HCT116 (cell line): ENCODE measurements at regions not wholly inside any gene's neighbourhood (a gene's known extent, or its start where the extent isn't known, plus 50 kb on each side); places are given as distances from the start of the nearest gene placed in this dataset.

ENCODE experiments used
- ATAC-seq: fragments of 200-7000 bp; cut with Tn5 transposase; 2 replicates; pipeline ENCODE4 v1.9.1; 2020; ENCODE audit warnings: mild to moderate bottlenecking, moderate library complexity
- BruUV-seq: library from RNA; stranded (reverse); fragments of 400-500 nt; replicated peaks from 2 replicates; lab custom pipeline; 2021; lab: Mats Ljungman, UMichigan
- CTCF ChIA-PET: fragments of 300-600 bp; sonication (Branson Sonifier 250); formaldehyde crosslinking; loops from one replicate; lab custom pipeline; 2021; ENCODE audit warnings: antibody characterized with exemption; lab: Charles Lee
- POLR2A ChIA-PET: fragments of 300-600, 350-600 bp; sonication (Branson Sonifier 250); formaldehyde crosslinking; loops from one replicate; lab custom pipeline; 2021; ENCODE audit warnings: antibody characterized with exemption; lab: Charles Lee
- RAD21 ChIA-PET, 2 experiments: fragments of 300-600 bp; sonication (Branson Sonifier 250); formaldehyde crosslinking; loops; one replicate each; lab custom pipeline; 2023; ENCODE audit warnings: low total read pairs in 2 of 2; ENCODE audit not compliant: uncharacterized antibody in 2 of 2, unreplicated experiment in 2 of 2, low non-redundant PET in 1 of 2; lab: Charles Lee
- DNase-seq: peaks from one replicate; pipeline ENCODE4 v3.0.0-alpha.2; 2010; ENCODE audit warnings: low read depth, low spot score
- H2AFZ ChIP-seq: fragments of 200-600 bp; shearing (Covaris generic), sonication (generic); 2 replicates; pipeline ENCODE4 v1.6.1; 2017; ENCODE audit warnings: low read depth, mixed run types, mixed read lengths, antibody characterized with exemption, low read length; ENCODE audit not compliant: poor library complexity, severe bottlenecking
- H3K27ac ChIP-seq: 2 replicates; pipeline ENCODE4 v1.5.1; 2012; ENCODE audit warnings: low read depth, low read length
- H3K27me3 ChIP-seq: fragments of 200-600 bp; sonication (generic); 2 replicates; pipeline ENCODE4 v1.6.1; 2016; ENCODE audit warnings: mixed run types, low read length, mixed read lengths; ENCODE audit not compliant: insufficient read depth
- H3K36me3 ChIP-seq, 2 experiments: fragments of 200-500 bp in 1 of 2; fragments of 200-600 bp in 1 of 2; sonication (Bioruptor generic) in 1 of 2; sonication (generic) in 1 of 2; 2 replicates each; pipeline versions ENCODE4 v1.5.1 to v1.6.1; 2014 to 2016; ENCODE audit warnings: low read length in 2 of 2, inconsistent platforms in 1 of 2, mixed read lengths in 1 of 2, mixed run types in 1 of 2; ENCODE audit not compliant: insufficient read depth in 2 of 2, control insufficient read depth in 1 of 2
- H3K4me1 ChIP-seq, 2 experiments: fragments of 200-600 bp in 1 of 2; sonication (generic) in 1 of 2; 2 replicates each; pipeline versions ENCODE4 v1.5.1 to v1.6.1; 2012 to 2017; ENCODE audit warnings: low read length in 2 of 2, inconsistent platforms in 1 of 2, mild to moderate bottlenecking in 1 of 2, mixed read lengths in 1 of 2, mixed run types in 1 of 2, moderate library complexity in 1 of 2; ENCODE audit not compliant: insufficient read depth in 2 of 2, control insufficient read depth in 1 of 2
- H3K4me2 ChIP-seq: fragments of 200-600 bp; sonication (generic); 2 replicates; pipeline ENCODE4 v1.6.1; 2017; ENCODE audit warnings: mixed run types, low read length, mixed read lengths
- H3K4me3 ChIP-seq, 2 experiments: fragments of 200-600 bp in 1 of 2; sonication (generic) in 1 of 2; replicated peaks in 1 of 2; 2 replicates each; pipeline ENCODE4 v1.5.1; 2011 to 2016; ENCODE audit warnings: low read length in 2 of 2, control low read depth in 1 of 2, low read depth in 1 of 2, mild to moderate bottlenecking in 1 of 2, mixed read lengths in 1 of 2, mixed run types in 1 of 2
- H3K79me2 ChIP-seq: fragments of 200-600 bp; sonication (generic); 2 replicates; pipeline ENCODE4 v1.6.1; 2017; ENCODE audit warnings: mild to moderate bottlenecking, mixed run types, low read length, moderate library complexity, mixed read lengths; ENCODE audit not compliant: insufficient read depth
- H3K9ac ChIP-seq: fragments of 200-600 bp; sonication (generic); 2 replicates; pipeline ENCODE4 v1.6.1; 2016; ENCODE audit warnings: low read length, mixed read lengths
- H3K9me2 ChIP-seq: fragments of 200-600 bp; sonication (generic), shearing (Covaris generic); 2 replicates; pipeline ENCODE4 v1.6.1; 2017; ENCODE audit warnings: mixed run types, mild to moderate bottlenecking, moderate library complexity; ENCODE audit not compliant: insufficient read depth
- H3K9me3 ChIP-seq, 2 experiments: fragments of 200-500 bp in 1 of 2; fragments of 200-600 bp in 1 of 2; sonication (Bioruptor generic) in 1 of 2; sonication (generic) in 1 of 2; 2 replicates each; pipeline ENCODE4 v1.6.1; 2014 to 2017; ENCODE audit warnings: low read length in 2 of 2, mixed read lengths in 2 of 2, inconsistent platforms in 1 of 2, low read depth in 1 of 2, mild to moderate bottlenecking in 1 of 2, mixed run types in 1 of 2, moderate library complexity in 1 of 2; ENCODE audit not compliant: control insufficient read depth in 1 of 2, insufficient read depth in 1 of 2
- H4K20me1 ChIP-seq: fragments of 200-600 bp; sonication (generic), shearing (Covaris generic); 2 replicates; pipeline ENCODE4 v1.6.1; 2017; ENCODE audit warnings: mixed run types, mild to moderate bottlenecking, moderate library complexity; ENCODE audit not compliant: insufficient read depth
- CBX3 ChIP-seq: IDR thresholded peaks from 2 replicates; pipeline ENCODE4 v1.6.1; 2012; ENCODE audit warnings: low read depth
- CEBPB ChIP-seq: IDR thresholded peaks from 2 replicates; pipeline ENCODE4 v1.6.1; 2012; ENCODE audit warnings: low read depth
- EGR1 ChIP-seq: IDR thresholded peaks from 2 replicates; pipeline ENCODE4 v1.6.1; 2012; ENCODE audit warnings: low read depth
- ELF1 ChIP-seq: IDR thresholded peaks from 2 replicates; pipeline ENCODE4 v1.6.1; 2012; ENCODE audit warnings: low read depth, borderline replicate concordance
- EZH2phosphoT487 ChIP-seq: fragments of 200-600 bp; IDR thresholded peaks from 2 replicates; pipeline ENCODE4 v1.6.1; 2018; ENCODE audit warnings: antibody characterized with exemption, borderline replicate concordance
- FOSL1 ChIP-seq: IDR thresholded peaks from 2 replicates; pipeline ENCODE4 v1.6.1; 2012; ENCODE audit warnings: low read depth
- POLR2AphosphoS5 ChIP-seq: IDR thresholded peaks from 2 replicates; pipeline ENCODE4 v1.6.1; 2011; ENCODE audit warnings: mild to moderate bottlenecking, low read depth, low read length, moderate library complexity
- RAD21 ChIP-seq: IDR thresholded peaks from 2 replicates; pipeline ENCODE4 v1.6.1; 2012; ENCODE audit warnings: low read depth, mild to moderate bottlenecking
- SP1 ChIP-seq: IDR thresholded peaks from 2 replicates; pipeline ENCODE4 v1.6.1; 2012; ENCODE audit warnings: low read depth
- ZNF274 ChIP-seq: fragments of 200-500 bp; sonication (Bioruptor generic); IDR thresholded peaks from 2 replicates; pipeline ENCODE4 v1.6.1; 2014; ENCODE audit warnings: mild to moderate bottlenecking, low read depth, low read length, inconsistent platforms
- intact Hi-C: fragments of 100-400 bp; cut with micrococcal nuclease; formaldehyde crosslinking; loops from 2 replicates; pipeline ENCODE4 v1.10.0; 2022
- TF ChIP-seq, protein P1 (sequence below), 3 experiments: fragments of 200-600 bp in 1 of 3; sonication (generic) in 1 of 3; IDR thresholded peaks in 2 of 3; conservative IDR thresholded peaks in 1 of 3; 2 replicates each; pipeline ENCODE4 v1.5.1; 2012 to 2017; ENCODE audit warnings: low read depth in 2 of 3, low read length in 2 of 3, antibody characterized with exemption in 1 of 3, borderline replicate concordance in 1 of 3, control low read depth in 1 of 3, mild to moderate bottlenecking in 1 of 3, mixed read lengths in 1 of 3, mixed run types in 1 of 3, moderate library complexity in 1 of 3; ENCODE audit not compliant: insufficient read depth in 1 of 3
- TF ChIP-seq, protein P2 (sequence below): IDR thresholded peaks from 2 replicates; pipeline ENCODE4 v1.6.1; 2011; ENCODE audit warnings: mild to moderate bottlenecking, low read length, moderate library complexity; ENCODE audit not compliant: insufficient replicate concordance; ENCODE audit errors: extremely low read depth
- TF ChIP-seq, protein P3 (sequence below): IDR thresholded peaks from 2 replicates; pipeline ENCODE4 v1.6.1; 2012

DNA sequence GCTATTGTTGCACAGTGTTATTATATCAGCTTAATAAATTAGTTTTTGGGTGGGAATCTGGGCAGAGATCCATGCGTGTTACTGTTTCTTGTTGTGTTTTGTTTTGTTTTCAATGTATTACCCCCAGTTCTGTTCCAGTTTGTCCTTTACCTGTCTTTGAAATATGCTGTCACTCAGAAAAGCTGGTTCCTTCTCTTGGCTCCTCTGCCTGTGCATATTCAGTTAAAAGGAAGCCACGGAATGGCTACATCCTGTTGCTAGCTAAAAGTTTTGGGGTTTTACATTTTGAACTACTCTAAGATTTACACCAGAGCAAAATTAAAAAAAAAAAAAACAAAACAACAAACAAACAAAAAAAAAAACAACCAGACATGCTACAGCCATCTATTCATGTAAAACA lies 374.9 kb upstream of the RORB start (continued):
- TF ChIP-seq, protein P1, sequence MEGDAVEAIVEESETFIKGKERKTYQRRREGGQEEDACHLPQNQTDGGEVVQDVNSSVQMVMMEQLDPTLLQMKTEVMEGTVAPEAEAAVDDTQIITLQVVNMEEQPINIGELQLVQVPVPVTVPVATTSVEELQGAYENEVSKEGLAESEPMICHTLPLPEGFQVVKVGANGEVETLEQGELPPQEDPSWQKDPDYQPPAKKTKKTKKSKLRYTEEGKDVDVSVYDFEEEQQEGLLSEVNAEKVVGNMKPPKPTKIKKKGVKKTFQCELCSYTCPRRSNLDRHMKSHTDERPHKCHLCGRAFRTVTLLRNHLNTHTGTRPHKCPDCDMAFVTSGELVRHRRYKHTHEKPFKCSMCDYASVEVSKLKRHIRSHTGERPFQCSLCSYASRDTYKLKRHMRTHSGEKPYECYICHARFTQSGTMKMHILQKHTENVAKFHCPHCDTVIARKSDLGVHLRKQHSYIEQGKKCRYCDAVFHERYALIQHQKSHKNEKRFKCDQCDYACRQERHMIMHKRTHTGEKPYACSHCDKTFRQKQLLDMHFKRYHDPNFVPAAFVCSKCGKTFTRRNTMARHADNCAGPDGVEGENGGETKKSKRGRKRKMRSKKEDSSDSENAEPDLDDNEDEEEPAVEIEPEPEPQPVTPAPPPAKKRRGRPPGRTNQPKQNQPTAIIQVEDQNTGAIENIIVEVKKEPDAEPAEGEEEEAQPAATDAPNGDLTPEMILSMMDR (IDR thresholded peaks at IDR 0.05 in 2 of 3, conservative IDR thresholded peaks at IDR 0.05 in 1 of 3; ENCODE audit: borderline replicate concordance in 1 of 3, insufficient read depth in 1 of 3, low read depth in 2 of 3, low read length in 2 of 3): no peak

DNA sequence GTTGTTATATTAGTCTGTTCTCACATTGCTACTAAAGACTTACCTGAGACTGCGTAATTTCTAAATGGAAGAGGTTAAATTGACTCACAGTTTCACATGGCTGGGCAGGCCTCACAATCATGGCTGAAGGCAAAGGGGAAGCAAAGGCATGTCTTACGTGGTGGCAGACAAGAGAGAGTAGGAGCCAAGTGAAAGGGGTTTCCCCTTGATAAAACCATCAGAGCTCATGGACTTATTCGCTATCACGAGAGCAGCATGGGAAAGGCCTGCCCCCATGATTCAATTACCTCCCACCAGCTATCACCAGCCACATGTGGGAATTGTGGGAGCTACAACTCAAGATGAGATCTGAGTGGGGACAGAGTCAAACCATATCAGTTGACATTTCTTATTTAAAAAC lies 374.5 kb upstream of the RORB start:
- no peak for DNase-seq
- no peaks in the 10 kb centered on the region for H3K79me2 ChIP-seq
- CTCF ChIA-PET: no interaction called here

More for the DNA sequence above, 374.5 kb upstream of the RORB start:
- Histone ChIP-seq H3K27ac (no peak overlapping the region), H2AFZ (no peak overlapping the region), H3K4me1 (no peaks in the 10 kb centered on the region), H3K9ac (no peak overlapping the region), H3K4me3 (no peak overlapping the region), H4K20me1 (no peaks in the 10 kb centered on the region; the same call in 1 of the 2 replicates), H3K4me2 (no peak overlapping the region), H3K27me3 (no peaks in the 10 kb centered on the region), H3K9me3 (no peaks in the 10 kb centered on the region; a peak in 2 of 4 replicates), H3K9me2 (no peaks in the 10 kb centered on the region), H3K36me3 (no peaks in the 10 kb centered on the region)
- BruUV-seq: no TSS peak
- POLR2A ChIA-PET: no interaction called here
- TF ChIP-seq CBX3: no peak
- TF ChIP-seq, protein P2, sequence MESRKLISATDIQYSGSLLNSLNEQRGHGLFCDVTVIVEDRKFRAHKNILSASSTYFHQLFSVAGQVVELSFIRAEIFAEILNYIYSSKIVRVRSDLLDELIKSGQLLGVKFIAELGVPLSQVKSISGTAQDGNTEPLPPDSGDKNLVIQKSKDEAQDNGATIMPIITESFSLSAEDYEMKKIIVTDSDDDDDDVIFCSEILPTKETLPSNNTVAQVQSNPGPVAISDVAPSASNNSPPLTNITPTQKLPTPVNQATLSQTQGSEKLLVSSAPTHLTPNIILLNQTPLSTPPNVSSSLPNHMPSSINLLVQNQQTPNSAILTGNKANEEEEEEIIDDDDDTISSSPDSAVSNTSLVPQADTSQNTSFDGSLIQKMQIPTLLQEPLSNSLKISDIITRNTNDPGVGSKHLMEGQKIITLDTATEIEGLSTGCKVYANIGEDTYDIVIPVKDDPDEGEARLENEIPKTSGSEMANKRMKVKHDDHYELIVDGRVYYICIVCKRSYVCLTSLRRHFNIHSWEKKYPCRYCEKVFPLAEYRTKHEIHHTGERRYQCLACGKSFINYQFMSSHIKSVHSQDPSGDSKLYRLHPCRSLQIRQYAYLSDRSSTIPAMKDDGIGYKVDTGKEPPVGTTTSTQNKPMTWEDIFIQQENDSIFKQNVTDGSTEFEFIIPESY: no peak
- no peak for TF ChIP-seq POLR2AphosphoS5
- TF ChIP-seq ZNF274: no peak
- TF ChIP-seq, protein P1 (IDR thresholded peaks at IDR 0.05 in 2 of 3, conservative IDR thresholded peaks at IDR 0.05 in 1 of 3; ENCODE audit: borderline replicate concordance in 1 of 3, insufficient read depth in 1 of 3, low read depth in 2 of 3, low read length in 2 of 3): no peak
- TF ChIP-seq SP1: no peak
- no peak for TF ChIP-seq FOSL1
- TF ChIP-seq, protein P3, sequence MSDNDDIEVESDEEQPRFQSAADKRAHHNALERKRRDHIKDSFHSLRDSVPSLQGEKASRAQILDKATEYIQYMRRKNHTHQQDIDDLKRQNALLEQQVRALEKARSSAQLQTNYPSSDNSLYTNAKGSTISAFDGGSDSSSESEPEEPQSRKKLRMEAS: no peak
- no peak for TF ChIP-seq RAD21
- no peak for TF ChIP-seq CEBPB
- TF ChIP-seq ELF1: no peak
- TF ChIP-seq EZH2phosphoT487: no peak
- no peak for TF ChIP-seq EGR1
- RAD21 ChIA-PET: no interaction called here
- ATAC-seq: no peak
- intact Hi-C loops: no loop called here
